Uterus (tissue), 3 donors: ENCODE measurements at regions not wholly inside any gene's neighbourhood (a gene's known extent, or its start where the extent isn't known, plus 50 kb on each side); places are given as distances from the start of the nearest gene placed in this dataset.

ENCODE experiments used
- DNase-seq, 2 donors: peaks; one replicate each; pipeline ENCODE4 v3.0.0-alpha.2; 2019 to 2020
- H3K27ac ChIP-seq, 2 donors: fragments of 200-600 bp; sonication (generic); 1 replicate in 1 of 2; 2 replicates in 1 of 2; pipeline ENCODE4 v1.5.1; 2016 to 2018
- H3K27me3 ChIP-seq, 2 donors: fragments of 200-600 bp; sonication (generic); one replicate each; pipeline ENCODE4 v1.5.1; 2018 to 2019; ENCODE audit warnings: control low read depth in 1 of 2
- H3K36me3 ChIP-seq, 2 donors: fragments of 200-600 bp; sonication (generic); one replicate each; pipeline ENCODE4 v1.5.1; 2019; ENCODE audit warnings: control low read depth in 1 of 2
- H3K4me1 ChIP-seq, 2 donors: fragments of 200-600 bp; sonication (generic); one replicate each; pipeline ENCODE4 v1.5.1; 2018 to 2019; ENCODE audit warnings: control low read depth in 1 of 2
- H3K4me3 ChIP-seq, 2 donors: fragments of 200-600 bp; sonication (generic); 1 replicate in 1 of 2; 2 replicates in 1 of 2; pipeline ENCODE4 v1.5.1; 2018 to 2019; ENCODE audit warnings: mild to moderate bottlenecking in 1 of 2
- H3K9me3 ChIP-seq, 2 donors: fragments of 200-600 bp; sonication (generic); one replicate each; pipeline ENCODE4 v1.5.1; 2019; ENCODE audit warnings: control low read depth in 1 of 2
- POLR2A ChIP-seq, 2 donors: fragments of 450-650 bp; IDR thresholded peaks; one replicate each; pipeline ENCODE4 v1.6.1; 2016; ENCODE audit warnings: antibody characterized with exemption in 2 of 2, mild to moderate bottlenecking in 1 of 2, moderate library complexity in 1 of 2
- intact Hi-C: fragments of 100-400 bp; cut with DNase I; formaldehyde crosslinking; loops from one replicate; pipeline ENCODE4 v1.15.1; 2023; ENCODE audit warnings: low total_unique reads
- TF ChIP-seq, protein P1 (sequence below), 4 experiments: fragments of 200-600 bp in 2 of 4; fragments of 450-650 bp in 2 of 4; sonication (generic) in 2 of 4; IDR thresholded peaks; one replicate each; pipeline ENCODE4 v1.5.1; 2016 to 2019; ENCODE audit warnings: antibody characterized with exemption in 4 of 4, mild to moderate bottlenecking in 2 of 4, moderate library complexity in 1 of 4
- donor health status: DM: yes; HTN: yes; CAD: no.

DNA sequence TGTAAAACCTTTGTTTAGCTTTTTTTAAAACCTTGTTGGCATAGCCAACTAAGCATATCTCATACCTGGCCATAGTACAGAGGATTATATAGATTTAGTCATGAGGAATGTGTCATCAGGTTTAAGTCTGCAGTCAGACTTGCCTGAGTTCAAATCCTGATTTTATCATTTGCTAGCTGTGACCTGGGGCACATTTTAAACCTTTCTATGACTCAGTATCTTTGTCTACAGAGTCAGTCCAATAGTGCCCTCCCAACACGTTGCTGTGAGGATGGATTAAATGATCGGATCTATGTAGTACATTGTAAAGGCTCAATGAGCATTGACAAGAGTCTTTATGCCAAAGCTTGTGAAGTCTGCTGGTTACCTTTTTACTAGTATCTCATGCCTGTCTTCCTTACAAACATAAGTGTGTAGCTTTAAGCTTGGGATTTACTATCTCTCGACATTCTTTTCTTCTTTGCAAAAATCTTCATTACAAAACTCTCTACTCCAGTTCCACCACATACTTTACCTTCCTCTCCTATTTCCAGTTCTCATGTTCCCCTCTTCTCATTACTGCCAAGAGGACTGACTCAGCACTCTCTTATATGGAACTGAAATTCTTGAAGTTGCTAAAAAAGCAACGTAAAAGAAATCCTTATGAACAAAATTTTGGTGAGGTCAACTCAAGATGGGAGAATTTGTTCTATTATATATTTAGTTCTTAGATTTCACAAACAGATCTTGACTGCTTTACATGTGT, 68.1 kb upstream of the RBMS1 start:
- no peak overlapping the region for H3K27ac ChIP-seq
- DNase-seq = no peak
- H3K4me1 ChIP-seq = no peaks in the 10 kb centered on the region
- no peak for TF ChIP-seq POLR2A (IDR thresholded peaks at IDR 0.05)
- TF ChIP-seq, protein P1, sequence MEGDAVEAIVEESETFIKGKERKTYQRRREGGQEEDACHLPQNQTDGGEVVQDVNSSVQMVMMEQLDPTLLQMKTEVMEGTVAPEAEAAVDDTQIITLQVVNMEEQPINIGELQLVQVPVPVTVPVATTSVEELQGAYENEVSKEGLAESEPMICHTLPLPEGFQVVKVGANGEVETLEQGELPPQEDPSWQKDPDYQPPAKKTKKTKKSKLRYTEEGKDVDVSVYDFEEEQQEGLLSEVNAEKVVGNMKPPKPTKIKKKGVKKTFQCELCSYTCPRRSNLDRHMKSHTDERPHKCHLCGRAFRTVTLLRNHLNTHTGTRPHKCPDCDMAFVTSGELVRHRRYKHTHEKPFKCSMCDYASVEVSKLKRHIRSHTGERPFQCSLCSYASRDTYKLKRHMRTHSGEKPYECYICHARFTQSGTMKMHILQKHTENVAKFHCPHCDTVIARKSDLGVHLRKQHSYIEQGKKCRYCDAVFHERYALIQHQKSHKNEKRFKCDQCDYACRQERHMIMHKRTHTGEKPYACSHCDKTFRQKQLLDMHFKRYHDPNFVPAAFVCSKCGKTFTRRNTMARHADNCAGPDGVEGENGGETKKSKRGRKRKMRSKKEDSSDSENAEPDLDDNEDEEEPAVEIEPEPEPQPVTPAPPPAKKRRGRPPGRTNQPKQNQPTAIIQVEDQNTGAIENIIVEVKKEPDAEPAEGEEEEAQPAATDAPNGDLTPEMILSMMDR (IDR thresholded peaks at IDR 0.05) = no peak
- no peaks in the 10 kb centered on the region for H3K27me3 ChIP-seq
- H3K36me3 ChIP-seq = no peaks in the 10 kb centered on the region
- intact Hi-C loops = no loop called here
- no peak overlapping the region for H3K4me3 ChIP-seq
- no peaks in the 10 kb centered on the region for H3K9me3 ChIP-seq

DNA sequence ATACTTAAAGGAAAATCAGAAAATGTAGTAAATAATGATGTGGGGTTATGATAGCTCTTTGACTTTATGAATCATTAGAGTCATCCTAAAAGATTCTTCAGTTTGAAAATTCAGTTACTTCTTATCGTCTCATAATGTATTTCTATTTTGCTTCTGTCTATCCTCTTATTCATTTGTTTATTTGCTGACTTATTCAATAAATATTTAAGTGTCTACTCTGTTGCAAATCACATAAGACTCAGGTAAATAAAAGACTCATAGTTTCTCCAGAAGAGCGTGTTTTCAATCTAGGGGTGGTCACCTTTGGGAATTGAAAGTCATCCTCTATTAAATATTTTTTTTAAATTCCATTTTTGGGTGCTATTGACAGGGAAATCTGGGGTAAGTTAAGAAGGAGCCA, 69.1 kb upstream of the RBMS1 start:
- intact Hi-C loops = no loop called here

DNA sequence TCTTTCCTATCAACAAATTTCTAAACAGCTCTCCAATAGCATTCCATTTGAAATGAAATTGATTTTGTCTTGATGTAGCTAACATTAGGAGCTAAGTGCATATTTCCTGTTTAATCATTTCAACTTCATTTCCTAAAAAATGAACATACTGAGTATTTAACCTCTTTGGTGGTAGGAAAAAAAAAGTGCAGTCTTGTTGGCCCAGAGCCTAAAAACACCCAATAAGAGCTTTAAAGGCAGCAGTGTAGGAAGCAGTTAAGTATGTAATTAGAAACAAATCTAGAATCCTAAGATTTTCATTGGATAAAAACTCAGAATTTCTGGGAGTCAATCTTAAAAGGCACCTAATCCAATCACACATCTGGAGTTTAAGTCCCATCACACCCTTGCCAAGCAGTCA, 71.0 kb upstream of the RBMS1 start:
- intact Hi-C loops = no loop called here
- TF ChIP-seq, protein P1 (IDR thresholded peaks at IDR 0.05) = no peak
- TF ChIP-seq POLR2A (IDR thresholded peaks at IDR 0.05) = no peak
- no peak overlapping the region for H3K4me3 ChIP-seq
- no peaks in the 10 kb centered on the region for H3K27me3 ChIP-seq
- no peak for DNase-seq
- H3K27ac ChIP-seq = no peak overlapping the region
- no peaks in the 10 kb centered on the region for H3K9me3 ChIP-seq
- no peaks in the 10 kb centered on the region for H3K36me3 ChIP-seq
- no peaks in the 10 kb centered on the region for H3K4me1 ChIP-seq

More for the DNA sequence above, 69.1 kb upstream of the RBMS1 start:
- Histone ChIP-seq H3K4me3 (no peak overlapping the region), H3K27me3 (no peaks in the 10 kb centered on the region), H3K9me3 (no peaks in the 10 kb centered on the region), H3K4me1 (no peaks in the 10 kb centered on the region), H3K36me3 (no peaks in the 10 kb centered on the region), H3K27ac (no peak overlapping the region)
- no peak for DNase-seq
- TF ChIP-seq, protein P1 (IDR thresholded peaks at IDR 0.05) = no peak
- no peak for TF ChIP-seq POLR2A (IDR thresholded peaks at IDR 0.05)

DNA sequence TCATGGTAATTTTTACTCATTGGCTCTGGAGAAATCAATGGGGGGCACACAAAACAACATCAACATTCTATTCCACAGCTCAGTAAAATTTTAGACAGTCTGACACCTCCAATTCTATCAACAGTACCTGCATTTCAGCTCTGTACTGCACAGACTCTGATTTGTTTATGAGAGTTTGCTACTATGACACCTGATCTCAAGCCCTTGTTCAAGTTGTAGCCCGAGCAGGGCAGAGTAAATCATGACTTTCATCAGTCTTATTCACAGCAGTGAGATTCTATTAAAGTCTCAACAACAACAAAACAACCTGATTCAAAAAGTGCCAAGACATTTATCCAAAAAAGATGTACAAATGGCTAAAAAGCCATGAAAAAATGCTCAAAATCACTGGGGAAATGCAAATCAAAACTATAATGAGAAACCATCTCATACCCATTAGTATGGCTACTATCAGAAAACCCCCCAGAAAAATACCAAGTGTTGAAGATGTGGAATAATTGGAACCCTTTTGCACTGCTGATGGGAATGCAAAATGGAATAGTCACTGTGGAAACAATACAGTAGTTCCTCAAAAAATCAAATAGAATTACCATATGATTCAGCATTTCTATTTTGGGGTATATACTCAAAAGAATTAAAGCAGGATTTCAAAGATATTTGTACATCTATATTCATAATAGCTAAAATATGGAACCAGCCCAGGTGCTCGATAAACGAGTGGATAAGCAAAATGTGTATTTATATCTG, 71.7 kb upstream of the RBMS1 start:
- intact Hi-C loops = no loop called here
- Histone ChIP-seq H3K9me3 (no peaks in the 10 kb centered on the region), H3K4me1 (no peaks in the 10 kb centered on the region), H3K4me3 (no peak overlapping the region), H3K27ac (no peak overlapping the region), H3K27me3 (no peaks in the 10 kb centered on the region), H3K36me3 (no peaks in the 10 kb centered on the region)
- TF ChIP-seq POLR2A (IDR thresholded peaks at IDR 0.05) = no peak
- TF ChIP-seq, protein P1 (IDR thresholded peaks at IDR 0.05) = no peak
- DNase-seq = no peak

DNA sequence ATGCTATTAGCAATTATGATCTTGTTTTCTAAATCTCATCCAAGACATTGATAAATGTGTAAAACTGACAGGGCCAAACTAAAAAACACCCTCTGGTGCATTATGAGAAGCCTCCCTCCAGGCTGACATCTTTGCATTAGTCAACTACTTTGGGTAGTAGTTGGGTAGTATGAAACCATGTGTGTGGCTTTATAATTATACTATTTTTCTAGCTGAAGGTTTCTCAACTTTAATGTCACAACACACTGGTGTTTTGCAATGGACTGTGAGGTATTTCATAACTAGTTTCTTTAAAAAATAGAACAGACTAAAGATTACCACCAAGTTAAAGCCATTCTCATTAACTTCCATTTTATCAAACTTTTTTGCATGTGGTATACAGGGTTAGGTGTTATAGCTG, 73.1 kb upstream of the RBMS1 start:
- TF ChIP-seq, protein P1 (IDR thresholded peaks at IDR 0.05) = no peak
- no peak for TF ChIP-seq POLR2A (IDR thresholded peaks at IDR 0.05)
- H3K27me3 ChIP-seq = no peaks in the 10 kb centered on the region
- intact Hi-C loops = no loop called here
- DNase-seq = no peak
- no peak overlapping the region for H3K4me3 ChIP-seq
- no peaks in the 10 kb centered on the region for H3K4me1 ChIP-seq
- H3K27ac ChIP-seq = no peak overlapping the region
- no peaks in the 10 kb centered on the region for H3K36me3 ChIP-seq
- no peaks in the 10 kb centered on the region for H3K9me3 ChIP-seq
